ENCODE measurements at regions not wholly inside any gene's neighbourhood (a gene's known extent, or its start where the extent isn't known, plus 50 kb on each side); places are given as distances from the start of the nearest gene placed in this dataset.

DNA sequence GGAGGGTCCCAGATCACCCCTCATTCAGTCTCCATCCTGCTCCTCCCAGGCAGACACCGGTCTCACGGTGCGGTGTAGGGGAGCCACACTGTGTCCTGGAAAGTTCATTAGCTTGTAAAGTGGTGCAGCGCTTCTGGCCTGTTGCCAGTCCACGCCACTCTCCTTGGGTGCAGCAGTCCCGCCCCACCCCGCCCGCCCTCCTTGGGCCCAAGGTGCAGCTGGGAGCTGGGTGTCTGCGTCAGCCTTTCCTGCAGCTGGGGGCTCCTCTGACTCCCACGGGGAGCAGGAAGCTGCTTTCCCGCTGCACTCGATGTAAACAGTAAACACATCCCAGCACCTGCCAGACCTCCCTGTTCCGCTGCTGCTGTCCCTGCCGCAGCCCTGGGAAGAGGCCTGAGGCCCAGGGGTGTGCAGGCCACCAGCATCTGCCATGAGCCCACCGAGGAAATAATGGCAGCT lies 53.8 kb upstream of the ASB18 start:
- DNase-seq = no peak

DNA sequence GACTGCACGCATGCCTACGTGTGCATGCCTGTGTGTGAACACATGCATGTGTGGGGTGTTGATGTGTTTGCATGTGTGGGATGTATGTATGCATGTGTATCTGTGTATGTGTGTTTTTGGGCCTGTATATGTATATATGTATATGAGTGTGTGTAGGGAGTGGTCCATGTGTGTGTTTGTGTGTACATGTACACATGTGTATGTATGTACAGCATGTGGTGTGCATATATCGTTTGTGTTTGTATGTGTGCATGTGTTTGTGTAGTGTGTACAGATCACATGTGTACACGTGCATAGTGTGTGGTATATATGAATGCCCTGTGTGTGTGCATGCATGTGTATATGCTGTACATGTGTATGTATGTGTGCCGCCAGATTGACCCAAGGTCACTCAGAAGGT lies 54.2 kb upstream of the ASB18 start:
- no peak for DNase-seq

- no peak for DNase-seq
Measured at GRCh38 chr2:236319036-236319435, 54.8 kb upstream of the ASB18 start.

DNA sequence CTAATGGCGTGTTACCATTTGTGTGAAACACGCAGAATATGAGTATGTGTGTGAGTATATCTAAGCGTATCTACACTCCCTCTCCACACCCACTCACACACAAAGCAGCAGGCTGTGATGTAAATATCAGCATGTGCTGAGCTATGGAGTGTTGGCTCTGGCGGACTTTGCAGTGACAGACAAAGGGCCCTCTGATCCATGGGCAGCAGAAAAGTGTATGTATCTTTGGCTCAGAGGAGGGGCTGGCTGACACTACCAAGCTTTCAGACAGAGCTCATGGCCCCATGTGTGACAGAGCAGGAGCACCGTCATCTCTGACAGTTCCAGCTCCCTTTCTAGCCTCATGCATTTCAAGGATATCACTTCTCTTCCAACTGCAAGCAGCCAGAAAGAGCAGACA lies 57.2 kb upstream of the ASB18 start:
- no peak for DNase-seq

GRCh38 chr2:236333417-236334121 lies 69.4 kb upstream of the ASB18 start:
- DNase-seq = no peak

- no peak for DNase-seq
Measured at GRCh38 chr2:236334122-236334876, 70.1 kb upstream of the ASB18 start.

GRCh38 chr2:236335696-236336574 lies 71.7 kb upstream of the ASB18 start:
- no peak for DNase-seq

DNA sequence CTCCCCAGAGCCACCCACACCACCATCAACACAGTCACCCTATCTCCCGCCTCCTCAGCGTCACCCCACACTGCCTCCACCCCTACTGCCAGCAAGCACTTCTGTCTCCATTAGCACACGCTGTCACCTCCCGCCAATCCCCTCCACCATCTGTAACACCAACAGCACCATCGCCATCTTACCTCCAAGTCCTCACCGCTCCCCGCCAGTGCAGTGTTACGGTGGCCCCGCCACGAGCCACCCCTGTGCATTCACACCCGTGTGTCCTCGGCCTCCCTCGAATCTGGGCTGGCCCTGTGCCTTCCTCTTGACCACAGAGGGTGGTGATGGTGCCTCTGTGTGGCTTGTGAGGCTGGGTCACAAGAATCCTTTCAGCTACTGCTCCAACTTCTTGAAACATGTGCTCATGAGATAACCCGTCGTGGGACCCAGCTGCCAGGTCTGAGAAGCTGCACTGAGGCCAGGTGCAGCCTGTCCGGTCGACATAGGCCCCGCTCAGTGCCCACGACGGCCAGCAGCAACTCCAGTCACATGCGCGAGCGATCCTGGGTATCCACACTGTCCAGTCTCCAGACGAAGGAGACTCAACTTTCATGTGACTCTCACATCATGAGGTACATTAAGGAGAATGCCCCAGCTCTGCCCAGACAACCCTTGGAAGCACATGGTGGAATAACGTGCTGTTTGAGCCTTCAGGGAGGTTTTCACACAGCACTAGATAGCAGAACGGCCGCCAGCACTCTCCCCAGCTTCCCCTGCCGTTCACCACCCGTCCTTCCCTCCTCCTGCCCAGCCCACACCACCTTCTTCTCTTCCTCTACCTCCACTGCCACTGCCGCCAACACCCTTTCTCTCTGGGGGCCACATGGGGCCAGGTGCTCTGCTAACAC lies 72.6 kb upstream of the ASB18 start:
- no peak for DNase-seq

GRCh38 chr2:236337465-236338325 lies 73.5 kb upstream of the ASB18 start:
- DNase-seq = no peak

- no peak for DNase-seq
Measured at GRCh38 chr2:236338495-236339184, 74.4 kb upstream of the ASB18 start.

- DNase-seq = no peak
Measured at GRCh38 chr2:236340251-236340650, 76.0 kb upstream of the ASB18 start.

GRCh38 chr2:236341067-236341466 lies 76.9 kb upstream of the ASB18 start:
- no peak for DNase-seq

DNA sequence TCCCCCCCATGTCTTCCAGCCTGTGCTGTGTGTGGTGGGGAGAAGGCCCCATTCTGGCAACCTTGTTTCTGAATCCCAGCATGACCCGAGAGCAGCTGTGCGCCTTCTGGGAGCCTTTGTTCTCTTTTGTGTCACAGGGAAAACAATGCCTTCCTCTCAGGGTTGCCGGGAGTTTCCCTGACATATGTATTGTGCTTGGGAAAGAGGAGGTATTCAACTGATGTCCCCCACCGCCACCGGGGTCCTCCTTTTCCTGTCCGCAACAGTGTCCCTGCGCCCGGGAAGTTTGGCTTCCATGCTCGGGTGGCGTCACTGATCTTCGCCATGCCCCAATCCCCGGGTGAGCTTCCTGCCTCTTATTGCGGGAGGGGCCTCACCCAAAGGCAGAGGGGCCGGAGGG lies 77.5 kb upstream of the ASB18 start:
- DNase-seq = no peak

GRCh38 chr2:236342507-236342906 lies 78.3 kb upstream of the ASB18 start:
- no peak for DNase-seq

- DNase-seq = no peak
Measured at GRCh38 chr2:236342951-236343350, 78.7 kb upstream of the ASB18 start.

DNA sequence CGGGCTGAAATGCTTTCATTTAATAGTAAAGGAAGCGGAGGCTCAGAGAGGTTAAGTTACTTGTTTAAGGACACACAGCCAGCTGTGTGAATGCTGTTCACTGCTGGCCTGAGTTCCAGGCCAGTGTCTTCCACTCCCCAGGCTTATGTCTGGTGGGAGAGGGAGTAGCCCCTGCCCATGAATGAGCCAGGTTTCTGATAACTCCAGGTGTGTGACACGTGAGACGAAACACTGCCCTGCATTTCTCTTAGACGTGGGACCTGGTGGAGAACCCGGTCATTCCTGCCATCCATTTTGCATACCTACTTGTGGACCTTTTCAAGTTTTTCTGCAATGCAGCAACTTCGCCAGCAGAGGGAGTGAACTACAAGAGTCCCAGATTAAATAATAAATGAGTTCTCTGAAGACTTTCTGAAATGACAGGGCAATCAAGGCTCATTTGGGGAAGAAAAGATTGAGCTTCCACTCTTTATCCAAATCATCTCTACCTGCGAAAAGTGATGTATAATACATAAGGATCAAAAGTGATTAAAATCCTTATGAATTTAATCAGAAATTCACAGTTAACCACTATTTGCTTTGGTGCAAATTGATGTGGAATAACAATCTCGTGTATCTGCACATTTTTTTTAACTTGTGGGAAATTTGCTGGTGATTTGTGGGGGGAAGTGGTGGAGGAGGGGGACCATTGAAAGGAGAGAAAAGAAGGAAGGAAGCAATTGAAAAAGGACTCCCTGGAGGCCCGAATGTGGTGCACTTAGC lies 79.4 kb upstream of the ASB18 start:
- peak; percentile 30 for DNase-seq

DNA sequence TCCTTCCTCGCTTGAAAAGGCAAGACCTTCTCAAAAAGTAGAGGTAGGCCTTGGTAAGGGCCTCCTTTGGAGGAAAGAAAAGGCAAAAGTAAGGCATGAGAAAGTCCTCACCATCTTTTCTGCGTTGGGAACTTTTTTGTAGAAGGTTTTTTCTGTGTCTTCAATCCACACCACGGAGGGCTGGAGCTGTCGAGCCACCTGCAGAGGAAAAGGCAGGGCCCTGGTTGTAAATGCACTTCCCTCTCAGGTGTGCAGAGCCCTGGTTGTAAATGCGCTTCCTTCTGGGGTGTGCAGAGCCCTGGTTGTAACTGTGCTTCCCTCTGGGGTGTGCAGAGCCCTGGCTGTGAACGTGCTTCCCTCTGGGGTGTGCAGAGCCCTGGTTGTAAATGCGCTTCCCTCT lies 80.2 kb upstream of the ASB18 start:
- no peak for DNase-seq

DNA sequence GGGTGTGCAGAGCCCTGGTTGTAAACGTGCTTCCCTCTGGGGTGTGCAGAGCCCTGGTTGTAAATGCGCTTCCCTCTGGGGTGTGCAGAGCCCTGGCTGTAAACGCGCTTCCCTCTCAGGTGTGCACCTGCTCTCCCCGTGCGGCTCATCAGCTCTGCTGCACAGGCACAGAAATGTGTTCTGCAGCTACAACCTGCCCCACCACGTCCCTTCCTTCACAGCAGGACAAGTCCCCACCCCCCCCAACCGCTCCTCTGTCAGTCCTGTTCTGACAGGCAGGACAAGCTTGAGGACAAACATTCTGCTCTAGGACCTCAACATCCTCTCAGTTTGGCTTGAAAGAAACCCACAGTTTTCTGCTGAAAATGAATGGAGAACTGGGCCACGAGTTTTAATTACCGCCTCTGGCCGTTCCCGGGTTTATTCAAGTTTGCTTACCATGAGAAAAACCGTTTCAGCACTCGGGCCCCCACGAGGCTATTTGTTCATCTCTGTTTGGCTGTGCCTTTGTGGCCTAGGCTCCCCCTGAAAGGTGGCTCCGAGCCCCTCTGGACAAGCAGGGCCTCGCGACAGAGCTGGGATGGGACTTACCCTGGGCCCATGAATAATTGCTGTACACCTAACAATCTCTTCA lies 81.0 kb upstream of the ASB18 start:
- no peak for DNase-seq

- no peak for DNase-seq
Measured at GRCh38 chr2:236346366-236346765, 82.2 kb upstream of the ASB18 start.

- DNase-seq = no peak
Measured at GRCh38 chr2:236348279-236348678, 84.1 kb upstream of the ASB18 start.
